Right ventricle myocardium inferior (tissue), 1 donor: ENCODE measurements at regions not wholly inside any gene's neighbourhood (a gene's known extent, or its start where the extent isn't known, plus 50 kb on each side); places are given as distances from the start of the nearest gene placed in this dataset.
"Not testable (repeated sequence)": the region's sequence is repeated elsewhere in the genome, so short reads cannot be mapped to it uniquely, and the experiment has no call there.

Experiments used
- ATAC-seq: fragments of 200-7000 bp; cut with Tn5 transposase; one replicate; pipeline ENCODE4 v1.9.1; 2020; ENCODE audit warnings: mild to moderate bottlenecking, moderate library complexity
- DNase-seq: peaks from one replicate; pipeline ENCODE4 v3.0.0; 2021; ENCODE audit errors: missing footprints
- intact Hi-C: fragments of 100-400 bp; cut with DNase I; formaldehyde crosslinking; loops from one replicate; pipeline ENCODE4 v1.11.0; 2022
- donor health status: DM: no; HTN: yes; CAD: no; lungs with severe emphysema.

GRCh38 chr12:66767536-66767935 is 88.7 kb upstream of the GRIP1 start:
- intact Hi-C loops = no loop called here
- no peak for DNase-seq
- ATAC-seq = no peak

DNA sequence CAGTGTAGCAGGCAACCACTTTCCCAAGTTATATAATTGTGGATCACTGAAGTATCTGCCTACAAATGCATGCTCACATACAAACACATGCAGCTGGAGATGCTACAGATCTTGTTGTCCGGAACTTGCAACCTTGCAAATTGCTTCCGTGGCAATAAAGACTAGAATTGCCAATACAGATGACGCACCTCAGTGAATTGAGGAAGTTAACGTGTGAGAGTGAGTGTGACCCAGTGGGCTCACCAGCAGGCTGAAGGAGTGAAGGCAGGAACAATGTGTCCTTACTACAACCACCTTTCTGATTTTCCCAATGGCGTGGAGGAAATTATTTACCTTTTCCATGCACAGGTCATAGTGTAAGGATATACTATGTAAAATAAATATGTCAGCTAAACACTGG is 89.4 kb upstream of the GRIP1 start:
- ATAC-seq (no peak), DNase-seq (no peak)
- intact Hi-C loops = no loop called here

DNA sequence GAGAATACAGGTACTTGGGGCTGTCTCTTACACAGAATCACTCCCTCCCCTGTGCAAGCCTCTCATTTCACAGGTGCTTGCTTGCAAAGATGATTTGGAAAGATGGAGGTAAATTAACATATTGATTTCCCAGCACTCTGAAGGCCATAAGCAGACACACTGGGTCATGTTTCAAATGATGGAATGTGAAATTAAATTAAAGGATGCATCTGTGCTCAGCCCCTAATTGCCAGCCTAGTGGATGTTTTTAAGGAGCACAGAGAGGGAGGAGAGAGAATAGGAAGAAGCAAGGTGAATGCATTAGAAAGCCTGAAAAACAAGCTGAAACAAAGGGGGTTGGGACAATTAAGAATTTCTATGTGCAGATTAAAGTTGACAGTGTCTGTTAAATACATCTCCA is 96.1 kb upstream of the GRIP1 start:
- DNase-seq = no peak
- ATAC-seq = no peak
- intact Hi-C loops = no loop called here

GRCh38 chr12:66775871-66776270 is 97.0 kb upstream of the GRIP1 start:
- intact Hi-C loops = no loop called here
- ATAC-seq (no peak), DNase-seq (no peak)

- intact Hi-C loops = no loop called here
- DNase-seq (no peak), ATAC-seq (no peak)
Measured at GRCh38 chr12:66776974-66777373, 98.1 kb upstream of the GRIP1 start.

DNA sequence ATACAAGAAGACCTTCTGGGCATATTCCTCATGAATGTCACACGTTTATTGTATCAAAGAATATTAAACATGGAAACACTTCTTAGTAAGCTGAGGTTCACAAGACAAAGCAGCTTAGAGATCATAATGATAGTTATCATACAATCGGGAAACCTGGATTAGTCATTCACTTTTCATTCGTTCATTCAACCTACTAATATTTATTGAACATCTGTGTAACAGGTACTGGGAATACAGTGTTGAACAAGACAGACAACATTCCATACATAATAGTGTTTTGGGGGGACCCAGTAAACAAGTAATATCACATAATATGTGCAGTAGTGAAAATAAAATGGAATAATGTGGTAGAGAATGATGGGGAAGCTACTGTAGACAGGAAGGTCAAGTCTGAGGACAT is 100.6 kb upstream of the GRIP1 start:
- intact Hi-C loops = no loop called here
- no peak for DNase-seq
- no peak for ATAC-seq

DNA sequence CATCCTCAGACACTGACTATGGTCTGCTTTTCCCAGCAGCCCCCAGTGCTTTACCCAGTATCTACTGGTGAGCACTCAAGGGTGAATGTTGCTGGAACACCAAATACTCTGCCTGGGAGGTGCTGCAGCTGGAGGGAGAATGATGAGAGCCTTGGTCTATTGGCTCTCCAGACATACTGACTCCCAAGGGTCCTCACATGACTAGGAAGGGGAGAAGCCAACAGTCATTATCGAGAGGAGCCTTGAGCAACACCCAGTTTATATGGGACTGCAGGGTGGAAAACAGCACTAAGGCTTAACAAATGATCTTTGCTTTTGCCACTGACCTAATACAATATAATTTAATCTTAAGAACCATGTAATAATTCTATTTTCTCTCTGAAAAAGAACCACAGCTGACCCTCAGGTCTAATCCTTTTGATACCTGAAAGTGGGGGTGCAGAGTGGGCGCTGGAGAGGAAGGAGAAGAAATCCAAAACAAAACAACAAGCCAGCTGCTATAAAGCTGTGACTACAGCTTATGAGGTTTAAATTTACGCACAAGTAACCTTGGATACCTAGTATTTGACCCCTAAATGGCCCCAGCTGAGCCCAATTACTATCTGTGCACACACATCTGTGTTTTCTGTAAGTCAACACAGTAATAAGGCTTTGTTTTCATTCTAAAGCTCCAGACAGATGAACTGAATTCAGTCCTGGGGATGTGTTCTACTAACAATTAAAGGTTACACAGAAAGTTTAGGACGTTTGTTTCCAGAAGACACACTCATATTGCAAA is 107.8 kb upstream of the GRIP1 start:
- ATAC-seq = no peak
- DNase-seq = peak; percentile 47
- intact Hi-C loops = no loop called here

DNA sequence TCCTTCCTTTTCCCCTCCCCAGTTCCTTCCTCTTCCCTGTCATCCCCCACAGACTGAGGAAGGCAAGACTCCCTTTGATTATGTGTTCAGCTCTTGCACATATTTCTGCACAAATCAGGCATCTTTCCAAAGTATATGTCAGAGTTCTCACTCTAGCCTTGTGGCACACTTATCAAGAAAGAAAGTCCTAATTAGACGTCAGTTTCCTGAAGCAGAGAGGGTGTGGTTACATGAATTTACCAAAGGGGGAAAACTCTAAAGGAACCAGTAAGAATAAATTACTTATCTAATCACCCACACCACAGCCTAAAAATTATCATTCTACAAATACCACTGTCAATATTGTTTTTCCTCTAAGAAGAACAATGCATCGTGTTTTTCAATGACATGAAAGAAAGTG is 120.7 kb upstream of the GRIP1 start:
- ATAC-seq (no peak), DNase-seq (no peak)
- intact Hi-C loops = no loop called here

DNA sequence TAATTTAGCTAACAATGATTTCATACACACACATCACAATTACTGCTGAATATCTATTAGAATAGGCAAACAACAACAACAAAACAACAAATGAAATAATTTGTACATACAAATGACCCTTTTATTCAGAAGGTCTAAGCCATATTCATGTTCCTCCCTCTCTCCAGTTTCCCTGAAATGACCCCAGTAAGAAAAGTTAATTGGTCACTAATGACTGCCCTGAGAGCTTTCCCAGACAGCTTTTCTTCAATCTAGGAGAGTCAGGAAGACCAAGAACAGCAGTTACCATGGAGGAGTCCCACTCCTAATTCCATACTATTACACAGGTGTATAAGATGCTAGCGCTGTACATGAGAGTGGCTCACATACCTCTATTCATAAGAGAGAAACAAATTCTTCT is 121.2 kb upstream of the GRIP1 start:
- DNase-seq (no peak), ATAC-seq (no peak)
- intact Hi-C loops = no loop called here

GRCh38 chr12:66803930-66804329 is 125.1 kb upstream of the GRIP1 start:
- intact Hi-C loops = no loop called here
- DNase-seq (peak; percentile 58), ATAC-seq (no peak)

DNA sequence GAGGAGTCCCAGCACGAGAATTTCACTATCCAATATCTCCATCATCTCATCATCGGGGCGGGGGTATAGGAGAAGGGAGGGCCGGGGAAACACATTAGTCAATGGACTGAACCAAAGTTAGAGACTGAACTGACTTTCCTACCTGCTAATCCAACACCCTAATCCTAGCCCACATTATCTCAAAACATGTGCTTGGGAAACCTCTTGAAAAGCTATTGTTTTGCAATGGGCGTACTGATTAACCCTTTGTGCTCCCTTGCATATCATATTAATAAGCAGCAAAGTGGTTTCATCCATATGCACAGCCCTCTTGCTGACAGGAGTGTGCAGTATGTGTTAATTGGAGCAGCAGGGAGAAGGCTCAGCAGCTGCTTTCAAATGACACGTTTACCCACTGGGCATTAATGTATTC is 125.7 kb upstream of the GRIP1 start:
- intact Hi-C loops = no loop called here

GRCh38 chr12:66808606-66809005 is 129.7 kb upstream of the GRIP1 start:
- DNase-seq = no peak
- intact Hi-C loops = no loop called here
- no peak for ATAC-seq

More for the DNA sequence above, 125.7 kb upstream of the GRIP1 start:
- no peak for ATAC-seq
- DNase-seq = no peak

DNA sequence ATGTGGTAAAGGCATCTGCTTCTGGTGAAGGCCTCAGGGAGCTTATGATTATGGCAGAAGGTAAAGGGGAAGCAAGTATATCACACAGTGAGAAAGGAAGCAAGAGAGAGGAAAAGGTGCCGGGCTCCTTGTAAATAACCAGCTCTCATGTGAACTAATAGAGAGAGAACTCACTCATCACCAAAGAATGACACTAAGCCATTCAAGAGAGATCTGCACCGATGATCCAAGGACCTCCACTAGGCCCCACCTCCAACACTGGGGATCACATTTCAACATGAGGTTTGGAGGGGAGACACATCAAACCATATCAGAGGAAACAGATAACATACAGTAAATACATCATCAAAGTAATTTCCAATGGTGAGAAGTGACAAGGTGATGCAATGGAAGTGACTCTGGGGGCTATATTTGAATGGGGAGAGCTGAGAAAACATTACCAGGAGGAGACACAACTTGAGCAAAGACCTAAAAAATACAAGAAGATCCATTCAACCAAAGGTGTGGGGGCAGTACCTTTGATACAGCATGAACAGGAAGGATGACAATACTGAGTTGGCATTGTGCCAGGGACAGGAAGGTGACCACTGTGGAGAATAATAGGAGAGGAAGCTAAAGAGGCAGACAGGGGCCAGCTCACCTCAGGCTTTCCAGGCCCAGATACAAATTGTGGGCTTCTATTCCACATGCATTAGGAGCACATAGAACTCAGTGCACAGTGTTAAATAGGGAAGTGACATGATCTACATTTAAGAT is 134.4 kb upstream of the GRIP1 start:
- DNase-seq (no peak), ATAC-seq (no peak)
- intact Hi-C loops = no loop called here

DNA sequence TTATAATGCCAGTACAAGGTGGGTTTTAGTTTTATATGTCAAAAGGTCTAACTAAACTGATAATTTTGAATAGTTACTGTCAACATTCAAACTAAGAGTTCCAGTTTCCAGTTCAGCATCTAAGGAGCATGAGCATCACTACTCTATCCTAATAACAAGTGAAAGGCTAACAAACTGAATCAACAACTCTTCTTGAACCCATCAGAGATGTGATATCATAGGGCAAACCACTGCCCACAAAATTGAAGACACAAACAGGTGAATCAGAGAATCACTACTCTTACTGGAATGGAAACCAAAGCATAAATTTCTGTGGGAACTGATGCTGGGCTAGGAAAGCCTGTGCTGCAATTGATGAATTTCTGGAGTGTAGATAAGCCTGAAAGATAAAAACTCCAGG is 140.7 kb upstream of the GRIP1 start:
- intact Hi-C loops = no loop called here
- DNase-seq = no peak
- no peak for ATAC-seq

GRCh38 chr12:66822961-66823360 is 144.1 kb upstream of the GRIP1 start:
- no peak for DNase-seq
- intact Hi-C loops = no loop called here
- ATAC-seq = no peak

DNA sequence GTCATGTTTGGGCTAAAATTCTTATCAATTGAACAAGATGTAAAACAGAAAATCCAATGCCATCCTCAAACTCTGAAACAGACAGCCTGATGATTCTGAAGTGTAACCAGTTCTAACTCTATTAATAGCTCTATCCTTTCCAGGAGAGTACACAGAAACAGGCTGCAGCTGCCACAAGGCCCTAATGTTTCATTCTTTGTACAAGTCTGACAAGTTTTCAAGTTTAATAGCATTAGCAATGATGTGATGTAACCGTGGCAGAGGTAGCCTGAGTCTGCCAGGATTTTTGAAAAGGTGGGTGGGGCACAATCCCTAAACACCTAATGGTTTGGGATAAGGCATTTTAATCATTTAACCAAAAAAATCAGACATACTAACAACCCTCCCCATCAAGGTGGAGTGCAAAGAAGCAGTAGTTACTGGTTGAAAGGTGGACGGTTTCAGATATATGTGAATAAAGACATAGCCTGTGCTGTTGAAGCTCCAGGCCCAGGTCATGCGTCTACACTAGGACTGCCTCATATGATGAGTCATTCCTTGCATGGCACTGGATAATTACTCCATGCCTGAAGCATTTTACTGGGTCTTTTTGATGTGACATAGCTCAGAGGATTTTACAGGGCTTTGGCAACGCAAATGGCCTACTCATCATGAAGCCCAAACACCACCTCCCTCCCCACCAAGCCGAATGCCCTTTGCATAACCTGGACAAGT is 145.1 kb upstream of the GRIP1 start:
- DNase-seq (no peak), ATAC-seq (no peak)
- intact Hi-C loops = no loop called here

DNA sequence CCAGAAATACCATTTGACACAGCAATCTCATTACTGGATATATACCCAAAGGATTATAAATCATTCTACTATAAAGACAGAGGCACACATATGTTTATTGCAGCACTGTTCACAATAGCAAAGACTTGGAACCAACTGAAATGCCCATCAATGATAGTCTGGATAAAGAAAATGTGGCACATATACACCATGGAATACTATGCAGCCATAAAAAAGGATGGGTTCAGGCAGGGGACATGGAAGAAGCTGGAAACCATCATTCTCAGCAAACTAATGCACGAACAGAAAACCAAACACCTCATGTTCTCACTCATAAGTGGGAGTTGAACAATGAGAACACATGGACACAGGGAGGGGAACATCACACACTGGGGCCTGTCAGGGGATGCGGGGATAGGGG is 147.0 kb upstream of the GRIP1 start:
- ATAC-seq, intact Hi-C loops, DNase-seq: not testable (repeated sequence)

GRCh38 chr12:66829660-66830325 is 150.9 kb upstream of the GRIP1 start:
- DNase-seq (no peak), ATAC-seq (no peak)
- intact Hi-C loops = no loop called here

GRCh38 chr12:66831495-66831894 is 152.6 kb upstream of the GRIP1 start:
- ATAC-seq = no peak
- DNase-seq = no peak
- intact Hi-C loops = no loop called here
